Left renal cortex interstitium (tissue), 4 donors: ENCODE measurements at regions not wholly inside any gene's neighbourhood (a gene's known extent, or its start where the extent isn't known, plus 50 kb on each side); places are given as distances from the start of the nearest gene placed in this dataset.
"Not testable (repeated sequence)": the region's sequence is repeated elsewhere in the genome, so short reads cannot be mapped to it uniquely, and the experiment has no call there.

Source experiments
- DNase-seq, 4 donors: peaks; one replicate each; pipeline ENCODE4 v3.0.0-alpha.2; 2013; ENCODE audit warnings: low read depth in 4 of 4, low spot score in 2 of 4, missing footprints in 1 of 4

DNA sequence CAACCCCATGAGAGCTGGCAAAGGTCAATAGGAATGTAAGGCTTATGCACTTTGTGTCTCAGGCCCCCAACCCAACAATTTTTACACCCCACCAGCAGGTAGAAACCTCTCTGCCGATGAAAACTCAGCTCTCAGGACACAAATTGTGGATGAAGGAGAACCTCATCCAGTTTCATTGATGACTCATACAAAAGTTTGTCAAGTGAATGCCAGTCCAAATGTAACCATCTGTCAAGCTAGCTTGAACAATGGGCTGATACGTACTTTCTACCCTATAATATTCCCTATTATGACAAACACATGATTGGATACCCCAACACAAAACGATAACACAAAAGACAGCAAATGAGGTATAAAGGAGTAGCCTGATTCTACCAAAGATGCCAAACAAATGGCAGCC lies 321.2 kb upstream of the TMEFF2 start:
- no peak for DNase-seq

GRCh38 chr2:192513575-192513974 lies 318.8 kb upstream of the TMEFF2 start:
- no peak for DNase-seq

DNA sequence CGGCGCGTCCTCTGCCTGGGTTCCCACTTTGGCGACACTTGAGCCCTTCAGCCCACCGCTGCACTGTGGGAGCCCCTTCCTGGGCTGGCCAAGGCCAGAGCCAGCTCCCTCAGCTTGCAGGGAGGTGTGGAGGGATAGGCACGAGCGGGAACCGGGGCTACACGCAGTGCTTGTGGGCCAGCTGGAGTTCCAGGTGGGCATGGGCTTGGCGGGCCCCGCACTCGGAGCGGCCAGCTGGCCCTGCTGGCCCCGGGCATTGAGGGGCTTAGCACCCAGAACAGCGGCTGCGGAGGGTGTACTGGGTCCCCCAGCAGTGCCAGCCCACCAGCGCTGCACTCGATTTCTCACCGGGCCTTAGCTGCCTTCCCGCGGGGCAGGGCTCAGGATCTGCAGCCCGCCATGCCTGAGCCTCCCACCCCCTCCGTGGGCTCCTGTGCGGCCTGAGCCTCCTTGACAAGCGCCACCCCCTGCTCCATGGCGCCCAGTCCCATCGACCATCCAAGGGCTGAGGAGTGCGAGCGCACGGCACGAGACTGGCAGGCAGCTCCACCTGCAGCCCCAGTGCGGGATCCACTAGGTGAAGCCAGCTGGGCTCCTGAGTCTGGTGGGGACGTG lies 313.2 kb upstream of the TMEFF2 start:
- DNase-seq: not testable (repeated sequence)

DNA sequence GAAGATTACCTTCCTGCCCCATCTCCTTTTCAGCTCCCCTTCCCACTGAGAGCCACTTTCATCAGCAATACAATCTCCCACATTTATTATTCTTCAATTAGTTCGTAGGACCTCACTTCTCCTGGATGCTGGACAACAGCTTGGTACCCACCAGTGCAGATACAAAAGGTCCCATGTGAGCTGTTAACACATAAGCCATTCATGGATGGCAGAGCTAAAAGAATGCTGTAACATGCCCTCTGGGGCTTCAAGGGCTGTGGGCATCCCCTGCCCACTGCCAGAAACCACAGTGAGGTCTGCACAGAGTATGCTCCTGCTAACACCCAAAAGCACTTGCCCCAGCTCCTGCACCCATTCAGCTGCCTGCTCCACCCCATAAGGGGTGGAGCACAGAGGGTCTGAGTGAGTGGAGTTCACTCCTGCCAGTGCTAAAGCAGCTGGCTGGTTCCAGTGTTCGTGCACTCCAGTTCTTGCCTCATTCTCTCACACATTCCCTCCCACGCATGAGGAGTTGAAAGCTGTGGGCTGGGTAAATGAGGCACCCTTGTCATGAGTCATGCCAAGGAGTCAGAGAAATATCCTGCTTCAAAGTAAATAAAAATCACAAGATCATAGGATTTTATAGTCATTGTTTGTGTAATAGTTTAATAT lies 305.9 kb upstream of the TMEFF2 start:
- DNase-seq: no peak

DNA sequence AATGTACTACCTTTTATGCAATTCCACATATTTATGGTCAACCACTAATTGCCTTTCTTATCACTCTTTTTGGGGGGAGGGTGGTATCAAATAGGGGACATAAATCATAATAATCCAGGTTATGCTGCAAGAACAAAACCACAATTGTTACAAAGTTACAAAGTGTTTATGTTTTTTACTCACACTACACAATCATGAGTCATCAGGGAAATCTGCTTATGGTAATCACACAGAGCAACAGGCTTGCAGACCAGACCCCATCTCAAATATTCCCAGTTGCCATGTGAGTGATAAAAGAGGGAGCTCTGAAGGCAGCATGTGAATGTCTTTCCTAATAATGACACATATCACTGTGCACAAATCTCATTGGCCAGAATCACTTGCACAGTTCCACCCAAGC lies 304.7 kb upstream of the TMEFF2 start:
- DNase-seq: no peak

DNA sequence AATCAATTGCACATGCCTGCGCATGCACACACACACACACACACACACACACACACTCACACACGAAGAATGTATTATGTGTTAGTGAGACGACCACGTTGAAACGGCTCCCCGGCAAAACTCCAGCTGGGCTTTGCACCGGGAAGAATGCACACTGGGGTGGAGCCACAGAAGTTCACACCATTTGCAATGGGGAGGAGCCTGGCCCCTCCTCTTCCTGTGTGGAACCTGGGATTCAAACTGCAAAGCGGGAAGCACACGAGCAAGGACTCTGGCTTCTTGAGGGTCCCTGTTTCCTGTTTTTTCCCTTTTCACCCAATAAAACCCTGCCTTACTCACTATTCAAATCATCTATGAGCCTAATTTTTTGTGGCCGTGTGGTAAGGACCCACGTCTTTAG lies 304.0 kb upstream of the TMEFF2 start:
- no peak for DNase-seq

DNA sequence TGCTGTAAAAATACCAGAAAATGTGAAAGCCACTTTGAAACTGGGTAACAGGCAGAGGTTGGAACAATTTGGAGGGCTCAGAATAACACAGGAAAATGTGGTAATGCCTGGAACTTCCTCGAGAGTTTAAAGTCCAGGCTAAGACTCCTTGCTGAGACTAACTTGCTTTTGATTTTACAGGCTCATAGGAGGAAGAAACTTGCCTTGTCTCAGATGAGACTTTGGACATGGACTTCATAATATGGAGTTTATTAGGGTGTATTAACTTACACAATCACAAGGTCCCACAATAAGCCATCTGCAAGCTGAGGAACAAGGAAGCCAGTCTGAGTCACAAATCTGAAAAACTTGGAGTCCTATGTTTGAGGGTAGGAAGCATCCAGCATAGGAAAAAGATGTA lies 293.4 kb upstream of the TMEFF2 start:
- DNase-seq: not testable (repeated sequence)

- no peak for DNase-seq
Measured at GRCh38 chr2:192487636-192488035, 292.9 kb upstream of the TMEFF2 start.

DNA sequence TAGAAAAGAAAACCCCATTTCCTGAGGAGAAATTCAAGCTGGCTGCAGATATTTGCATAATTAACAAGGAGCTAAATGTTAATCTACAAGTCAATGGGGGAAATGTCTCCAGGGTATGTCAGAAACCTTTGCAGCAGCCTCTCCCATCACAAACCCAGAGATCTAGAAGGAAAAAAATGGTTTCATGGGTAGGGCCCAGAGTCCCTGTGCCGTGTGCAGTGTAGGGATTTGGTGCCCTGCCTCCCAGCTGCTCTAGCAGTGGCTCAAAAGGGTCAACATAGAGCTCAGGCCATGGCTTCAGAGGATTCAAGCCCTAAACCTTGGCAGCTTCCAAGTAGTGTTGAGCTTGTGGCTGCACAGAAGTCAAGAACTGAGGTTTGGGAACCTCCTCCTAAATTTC lies 290.2 kb upstream of the TMEFF2 start:
- DNase-seq: no peak

DNA sequence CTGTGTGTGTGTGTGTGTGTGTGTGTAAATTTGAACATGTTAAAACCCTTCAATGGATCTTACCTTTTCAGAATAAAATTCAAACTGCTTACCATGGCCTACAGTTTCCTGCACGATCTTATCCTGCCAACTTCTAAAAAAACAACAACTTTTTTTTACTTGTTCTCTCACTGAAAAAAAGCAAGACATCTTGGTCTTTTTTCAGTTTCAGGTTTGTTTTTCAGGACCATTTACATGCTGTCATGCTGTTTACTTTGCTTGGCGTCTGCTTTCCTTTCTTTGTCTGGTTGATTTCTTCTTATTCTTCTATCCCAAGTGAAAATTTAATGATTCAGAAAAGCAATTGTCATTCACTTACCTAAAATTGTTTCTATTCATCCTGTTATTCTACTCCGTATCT lies 286.3 kb upstream of the TMEFF2 start:
- DNase-seq: no peak

- no peak for DNase-seq
Measured at GRCh38 chr2:192473331-192473730, 278.6 kb upstream of the TMEFF2 start.

DNA sequence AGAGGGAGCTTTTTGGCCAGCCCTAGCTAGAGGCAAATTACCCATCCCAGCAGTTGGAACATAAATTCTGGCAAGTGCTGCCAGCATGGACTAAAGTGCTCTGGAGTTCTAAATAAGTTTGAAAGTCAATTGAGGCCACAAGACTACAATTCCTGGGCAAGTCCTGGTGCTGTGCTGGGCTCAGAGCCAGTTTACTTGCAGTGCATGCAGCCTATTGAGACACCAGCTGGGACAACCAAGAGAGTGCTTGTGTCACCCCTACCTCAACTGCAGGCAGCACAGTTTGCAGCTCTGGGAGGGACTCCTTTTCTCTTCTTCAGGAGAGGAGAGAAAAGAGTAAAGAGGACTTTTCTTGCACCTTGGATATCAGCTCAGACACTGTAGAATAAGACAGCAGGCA lies 277.2 kb upstream of the TMEFF2 start:
- DNase-seq: no peak

DNA sequence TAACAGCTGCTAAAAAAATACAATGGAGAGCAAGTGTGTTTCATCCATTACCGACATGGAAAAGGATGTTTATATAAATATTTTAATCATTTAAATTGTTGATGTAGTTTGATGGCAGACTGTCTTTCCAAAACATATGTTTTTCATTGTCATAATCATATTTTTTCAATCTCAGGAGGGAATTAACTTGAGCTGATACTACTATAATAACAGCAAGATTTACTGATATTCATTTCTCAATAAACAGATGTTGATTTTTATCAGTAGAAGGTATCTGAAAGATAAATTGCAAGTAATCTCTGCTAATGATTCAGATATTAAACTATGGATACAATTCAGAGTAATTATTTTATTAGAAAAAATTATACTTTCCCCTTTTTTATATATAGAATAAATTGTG lies 274.9 kb upstream of the TMEFF2 start:
- DNase-seq: no peak

- DNase-seq: no peak
Measured at GRCh38 chr2:192467953-192468660, 273.4 kb upstream of the TMEFF2 start.

DNA sequence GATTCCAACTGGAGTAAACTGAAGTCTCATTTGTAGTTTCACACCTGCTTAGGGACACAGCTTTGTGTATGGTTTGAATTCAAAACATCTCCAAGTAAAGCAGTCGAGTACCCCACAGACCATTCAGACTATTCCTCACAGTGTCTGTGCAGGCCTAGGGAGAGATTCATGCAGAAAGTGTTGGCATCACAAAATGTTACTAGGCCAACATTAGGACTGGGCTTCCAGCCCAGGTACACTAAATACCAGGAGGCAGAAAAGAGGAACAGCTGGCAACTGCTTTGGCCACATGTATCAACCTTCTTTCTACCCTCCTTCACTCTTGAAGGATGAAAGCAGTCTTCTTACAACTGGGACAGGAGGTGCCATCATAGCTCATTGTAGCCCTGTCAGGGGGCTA lies 270.4 kb upstream of the TMEFF2 start:
- no peak for DNase-seq

DNA sequence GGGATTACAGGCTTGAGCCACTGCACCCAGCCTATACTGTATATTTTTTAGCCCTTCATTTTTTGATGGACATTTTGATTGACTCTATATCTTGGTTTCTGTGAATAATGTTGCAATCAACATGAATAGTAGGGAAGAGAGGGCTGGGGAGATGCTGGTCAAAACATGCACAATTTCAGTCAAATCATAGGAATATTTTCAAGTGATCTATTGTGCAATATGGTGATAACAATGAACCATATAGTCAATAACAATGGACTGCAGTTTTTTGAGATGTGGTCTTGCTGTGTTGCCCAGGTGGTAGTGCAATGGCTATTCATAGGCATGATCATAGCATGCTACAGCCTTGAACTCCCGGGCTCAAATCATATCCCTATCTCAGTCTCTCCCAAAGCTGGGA lies 264.7 kb upstream of the TMEFF2 start:
- no peak for DNase-seq

DNA sequence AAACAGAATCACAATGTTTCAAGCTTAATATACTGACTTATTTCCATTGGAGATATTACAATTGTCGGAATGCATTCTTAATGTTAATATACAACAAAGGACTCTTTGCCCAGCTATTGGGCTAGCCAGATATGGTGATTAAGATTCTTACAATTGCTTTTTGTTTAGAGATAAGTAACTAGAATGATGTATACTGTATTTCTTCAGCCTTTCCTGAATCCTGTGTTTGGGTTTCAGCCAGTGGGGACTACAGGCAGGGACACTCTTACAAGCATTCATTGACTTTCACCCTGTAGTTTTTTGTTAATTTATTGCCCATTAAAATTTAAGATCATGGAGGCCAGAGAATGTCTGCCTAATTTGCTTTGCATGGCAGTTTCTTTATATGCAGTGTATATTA lies 254.1 kb upstream of the TMEFF2 start:
- no peak for DNase-seq

- no peak for DNase-seq
Measured at GRCh38 chr2:192444286-192444838, 249.6 kb upstream of the TMEFF2 start.

GRCh38 chr2:192443831-192444230 lies 249.1 kb upstream of the TMEFF2 start:
- no peak for DNase-seq

DNA sequence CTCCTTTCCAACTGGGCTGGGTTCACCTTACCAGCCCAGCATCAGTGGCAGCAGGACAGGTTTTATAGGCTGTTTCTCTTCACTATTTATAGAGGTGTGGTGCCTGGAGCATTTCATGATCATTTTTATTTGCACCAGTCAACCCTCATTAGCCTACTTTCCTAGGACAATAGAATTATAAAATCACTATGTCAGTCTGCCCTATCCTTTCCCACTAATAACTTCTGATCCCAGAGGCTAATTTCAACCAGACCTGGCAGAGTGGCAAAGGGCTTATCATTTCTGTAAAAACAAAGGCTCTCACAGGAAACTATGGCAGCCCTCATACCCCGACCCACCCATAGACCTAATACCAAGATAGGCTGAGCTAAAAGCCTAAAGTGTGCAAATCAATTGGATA lies 243.5 kb upstream of the TMEFF2 start:
- no peak for DNase-seq

GRCh38 chr2:192437653-192438052 lies 242.9 kb upstream of the TMEFF2 start:
- no peak for DNase-seq

DNA sequence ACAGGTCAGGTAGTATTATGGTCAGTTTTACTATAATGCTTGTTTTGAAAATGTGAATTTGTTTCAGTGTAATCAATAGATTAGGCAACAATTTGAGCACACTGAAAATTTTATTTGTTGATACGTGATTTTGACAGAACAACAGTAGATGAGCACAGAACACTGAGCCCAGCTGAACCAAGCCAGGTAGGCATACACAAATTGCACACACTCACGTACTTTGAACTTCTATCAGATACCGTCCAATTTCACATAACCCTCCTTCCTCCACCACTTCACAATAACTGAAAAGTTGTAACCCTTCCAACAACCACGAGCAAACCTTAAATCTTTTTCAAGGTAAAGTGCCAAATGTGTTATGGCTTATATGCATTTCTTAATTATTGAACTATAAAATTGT lies 229.5 kb upstream of the TMEFF2 start:
- no peak for DNase-seq
